ENCODE measurements at regions not wholly inside any gene's neighbourhood (a gene's known extent, or its start where the extent isn't known, plus 50 kb on each side); places are given as distances from the start of the nearest gene placed in this dataset.

DNA sequence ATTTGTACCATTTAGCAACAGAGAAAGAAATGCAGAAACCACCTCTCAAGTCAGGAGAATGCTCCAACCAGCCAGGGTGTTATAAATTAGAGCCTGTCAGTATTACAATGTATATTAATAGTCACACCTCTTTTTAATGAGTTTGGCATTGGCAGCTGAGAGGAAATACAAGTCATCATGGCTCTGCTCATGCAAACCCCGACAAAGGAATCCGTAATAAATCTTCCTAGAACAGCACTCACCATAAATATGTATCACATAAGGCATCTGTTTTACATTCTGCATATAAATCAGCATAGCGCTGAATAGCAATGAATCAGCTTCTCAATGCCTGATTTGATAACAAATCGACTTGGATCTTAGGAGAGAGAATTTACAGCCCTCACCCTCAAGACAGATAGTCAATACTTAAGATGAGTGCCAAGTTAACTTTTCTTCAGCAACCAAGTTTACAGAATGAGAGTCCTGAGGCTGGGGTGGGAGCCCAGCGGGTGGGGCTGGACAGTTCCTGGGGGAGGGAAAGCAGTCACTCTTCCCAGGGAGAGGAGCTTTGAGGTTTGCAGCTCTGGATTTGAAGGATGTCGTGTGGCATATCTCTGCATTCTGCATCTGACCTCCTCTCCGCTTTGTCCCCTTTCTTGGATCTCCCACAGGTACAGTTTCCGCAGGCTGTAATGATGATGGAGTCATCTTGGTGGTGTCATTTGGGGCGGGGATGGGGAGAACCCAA is 1034.4 kb upstream of the NR2F2 start:
- no peak for DNase-seq

DNA sequence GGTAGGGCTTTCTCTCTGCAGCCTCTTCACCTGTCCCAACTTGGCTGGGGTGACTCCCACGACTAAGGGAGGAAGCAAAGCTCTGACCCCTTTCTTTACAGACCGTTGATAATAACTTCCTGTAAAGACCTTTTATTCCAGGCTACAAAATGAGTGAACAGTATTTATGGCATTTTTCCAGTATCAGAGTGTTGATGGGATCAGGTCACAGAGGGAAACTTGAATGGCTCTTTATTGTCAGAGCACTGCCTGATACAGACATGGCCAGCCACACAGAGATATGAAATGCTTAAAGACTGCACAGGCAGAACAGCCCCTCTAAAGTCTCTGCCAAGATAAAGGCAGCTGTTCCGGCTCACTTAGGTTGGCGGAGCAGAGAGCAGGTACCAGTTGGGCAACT is 1033.9 kb upstream of the NR2F2 start:
- DNase-seq = no peak

DNA sequence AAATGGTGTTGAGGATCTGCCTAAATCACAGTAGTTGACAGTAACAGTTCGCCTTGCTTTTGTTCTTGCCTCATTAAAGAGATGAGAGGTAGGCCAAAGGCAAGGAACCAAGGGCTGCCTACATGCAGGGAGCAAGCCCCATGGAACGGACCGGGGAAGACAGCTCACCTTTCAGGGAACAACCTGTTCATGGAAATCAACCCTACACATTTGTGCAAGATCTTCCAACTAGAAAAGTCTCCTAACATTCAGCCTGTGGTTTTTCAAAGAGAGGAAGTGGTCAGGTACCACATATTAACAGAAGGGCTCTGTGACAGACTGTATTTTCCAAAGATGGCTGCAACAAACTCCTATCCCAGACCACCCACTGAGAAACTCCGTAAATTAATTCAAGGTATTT is 1031.8 kb upstream of the NR2F2 start:
- no peak for DNase-seq

DNA sequence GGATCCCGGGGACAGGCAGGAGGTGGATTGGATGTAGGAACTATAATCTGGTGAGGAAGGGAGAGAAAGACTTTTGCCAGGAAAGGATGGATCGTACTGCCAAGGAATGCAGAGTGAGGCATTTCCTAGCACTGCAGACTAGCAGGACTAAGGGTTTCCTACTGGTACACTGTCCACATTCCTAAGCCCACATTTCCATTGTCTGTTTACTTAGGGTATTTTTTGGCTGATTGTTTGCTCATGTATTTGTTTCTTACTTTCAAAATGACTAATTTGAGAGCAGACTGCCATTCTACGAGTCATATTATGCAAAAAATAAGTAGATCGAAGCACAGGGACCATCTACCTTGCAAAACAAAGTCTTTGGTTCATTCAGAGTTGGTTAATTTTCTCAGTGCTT is 1029.5 kb upstream of the NR2F2 start:
- DNase-seq = no peak

GRCh38 chr15:95302206-95302605 is 1028.3 kb upstream of the NR2F2 start:
- no peak for DNase-seq

GRCh38 chr15:95302809-95303208 is 1027.7 kb upstream of the NR2F2 start:
- no peak for DNase-seq

DNA sequence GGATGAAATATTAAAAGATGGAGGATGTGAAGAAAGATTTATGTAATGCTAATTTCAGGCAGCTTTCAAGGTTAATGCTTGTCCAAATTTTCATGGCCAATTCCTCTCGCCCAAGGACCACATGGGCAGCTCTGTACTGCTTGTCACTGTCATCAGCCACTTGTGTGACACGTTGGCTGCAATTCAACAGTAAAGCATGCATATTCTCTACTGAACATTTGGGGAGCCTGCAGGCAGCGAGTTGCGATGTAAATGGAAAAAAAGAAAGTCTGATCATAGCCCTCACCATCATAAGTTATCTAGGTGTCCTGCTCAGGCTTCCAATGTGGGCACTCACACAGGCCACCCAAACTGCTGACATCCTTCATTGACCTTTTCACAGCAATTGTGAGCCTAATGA is 1026.8 kb upstream of the NR2F2 start:
- no peak for DNase-seq

DNA sequence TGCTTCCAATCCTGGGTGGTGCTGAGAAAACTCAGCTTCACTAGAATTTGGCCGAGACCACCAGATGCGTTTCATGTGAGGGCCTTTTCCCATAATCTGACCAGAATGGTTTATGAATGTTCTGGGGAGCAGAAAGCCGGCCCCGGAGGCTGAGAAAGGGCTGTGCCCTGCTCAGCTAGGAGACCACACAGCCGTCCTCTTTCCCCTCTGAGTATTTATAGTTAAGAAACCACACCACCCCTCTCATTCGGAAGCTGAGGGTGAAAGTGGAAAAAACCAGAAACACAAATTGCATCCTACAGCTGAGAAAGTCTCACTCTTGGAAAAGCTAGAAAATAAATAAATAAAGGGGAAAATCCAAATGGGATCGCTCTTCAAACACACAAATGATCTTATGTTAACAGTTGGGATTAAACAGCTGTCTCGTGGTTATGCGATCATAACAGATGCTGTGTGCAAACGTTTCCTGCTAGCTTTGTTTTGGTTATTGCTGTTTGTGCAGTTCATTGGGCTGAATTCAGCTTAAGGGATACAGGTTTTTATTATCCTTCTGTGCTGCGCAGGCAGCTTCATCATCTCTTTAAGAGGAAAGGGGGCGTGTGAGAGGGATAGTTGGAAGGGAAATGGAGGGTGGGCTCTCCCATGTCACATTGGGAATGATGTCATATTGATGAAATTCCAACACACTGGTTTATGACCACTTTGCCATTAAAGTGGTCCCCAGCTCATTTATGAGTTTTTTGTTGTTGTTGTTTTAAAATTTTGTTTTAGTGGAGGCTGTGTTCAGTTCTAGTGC is 1026.2 kb upstream of the NR2F2 start:
- DNase-seq = no peak

DNA sequence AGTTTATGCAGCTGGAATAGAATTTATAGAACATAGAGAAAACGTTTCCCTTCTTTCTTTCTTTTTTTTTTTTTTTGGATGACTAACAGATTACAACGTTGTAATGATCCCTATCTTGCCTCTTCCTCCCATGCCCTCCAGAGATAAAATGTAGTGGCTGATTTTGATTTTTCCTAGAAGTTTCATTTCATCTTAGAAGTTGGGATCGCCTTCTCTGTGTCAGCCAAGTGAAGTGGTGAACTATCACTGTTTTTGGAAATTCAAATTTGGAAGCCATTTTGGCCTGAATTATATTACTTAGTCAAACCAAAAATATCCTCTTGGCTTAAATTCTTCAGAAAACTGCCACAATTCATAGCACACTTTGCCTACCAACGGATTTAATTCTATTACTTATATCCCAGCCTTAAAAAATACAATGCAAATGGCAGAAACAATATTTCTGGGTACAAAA is 1025.5 kb upstream of the NR2F2 start:
- no peak for DNase-seq

- DNase-seq = no peak
Measured at GRCh38 chr15:95307115-95307514, 1023.4 kb upstream of the NR2F2 start.

GRCh38 chr15:95319242-95319641 is 1011.3 kb upstream of the NR2F2 start:
- no peak for DNase-seq

DNA sequence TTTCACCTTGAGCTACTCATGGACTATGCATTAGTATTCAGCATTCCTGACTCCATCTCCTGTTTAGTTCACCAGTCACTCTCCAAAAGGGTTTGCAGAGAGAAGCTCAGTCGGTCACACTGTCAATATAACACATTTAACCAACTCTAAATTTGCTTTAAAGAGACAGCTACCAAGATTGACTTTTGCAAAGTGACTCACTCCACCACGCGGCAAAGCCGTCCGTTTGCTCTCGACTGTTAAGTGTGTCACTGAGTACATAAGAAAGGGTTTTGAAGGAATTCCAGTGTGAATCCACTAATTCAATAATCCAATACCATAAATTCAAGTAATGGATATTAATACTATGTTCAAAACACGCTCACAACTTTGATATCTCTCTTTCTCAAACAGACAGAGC is 1006.7 kb upstream of the NR2F2 start:
- DNase-seq = no peak

- DNase-seq = no peak
Measured at GRCh38 chr15:95324656-95325055, 1005.8 kb upstream of the NR2F2 start.

DNA sequence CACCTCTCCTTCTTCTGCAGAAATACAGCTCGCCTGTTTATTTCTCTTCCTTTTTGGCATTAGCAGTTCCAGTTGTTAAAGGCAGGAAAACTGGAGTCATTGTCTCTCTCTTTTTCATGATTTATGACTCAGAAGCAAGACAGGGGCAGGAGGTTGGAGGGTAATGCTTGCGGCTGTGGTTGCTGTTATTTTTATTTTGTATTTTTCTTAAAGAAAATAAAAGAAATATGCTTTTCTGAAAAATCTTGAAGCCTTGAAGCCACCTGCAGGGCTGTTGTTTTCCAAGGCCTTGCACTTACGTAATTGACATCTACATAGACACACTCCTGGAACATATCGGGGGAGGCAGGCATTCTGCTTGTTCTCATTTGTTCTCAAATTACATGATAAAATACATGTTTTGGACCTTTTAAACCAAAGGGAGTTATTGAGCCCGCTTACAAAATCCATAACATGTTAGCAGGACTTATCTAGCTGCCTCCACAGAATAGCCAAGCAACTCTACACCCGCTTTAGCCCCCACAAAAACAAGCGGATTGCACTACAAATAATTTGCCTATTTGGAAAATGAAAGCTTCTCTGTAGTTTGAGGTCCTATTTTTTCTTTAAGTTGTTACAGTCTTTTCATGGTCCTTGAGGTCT is 1004.6 kb upstream of the NR2F2 start:
- DNase-seq = no peak

GRCh38 chr15:95326431-95327182 is 1003.9 kb upstream of the NR2F2 start:
- DNase-seq = no peak

GRCh38 chr15:95327183-95327525 is 1003.3 kb upstream of the NR2F2 start:
- DNase-seq = no peak

GRCh38 chr15:95327661-95328060 is 1002.8 kb upstream of the NR2F2 start:
- no peak for DNase-seq

DNA sequence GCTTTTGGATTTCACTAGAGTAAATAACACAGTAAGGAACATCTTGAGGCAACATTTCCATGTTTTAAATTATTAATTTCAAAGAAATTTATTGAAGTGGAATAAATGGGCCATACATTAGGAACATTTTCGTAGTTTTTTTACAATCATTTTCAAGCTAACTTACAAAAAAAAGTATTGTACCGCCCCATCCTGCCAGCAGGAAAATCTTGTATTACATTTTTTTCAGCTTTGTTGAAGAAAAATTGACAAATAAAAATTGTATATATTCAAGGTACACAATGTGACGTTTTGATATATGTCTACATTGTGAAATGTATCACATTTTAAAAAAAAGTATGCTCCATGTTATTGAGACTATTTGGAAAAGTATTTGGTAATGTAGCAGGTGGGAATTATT is 1001.9 kb upstream of the NR2F2 start:
- no peak for DNase-seq

DNA sequence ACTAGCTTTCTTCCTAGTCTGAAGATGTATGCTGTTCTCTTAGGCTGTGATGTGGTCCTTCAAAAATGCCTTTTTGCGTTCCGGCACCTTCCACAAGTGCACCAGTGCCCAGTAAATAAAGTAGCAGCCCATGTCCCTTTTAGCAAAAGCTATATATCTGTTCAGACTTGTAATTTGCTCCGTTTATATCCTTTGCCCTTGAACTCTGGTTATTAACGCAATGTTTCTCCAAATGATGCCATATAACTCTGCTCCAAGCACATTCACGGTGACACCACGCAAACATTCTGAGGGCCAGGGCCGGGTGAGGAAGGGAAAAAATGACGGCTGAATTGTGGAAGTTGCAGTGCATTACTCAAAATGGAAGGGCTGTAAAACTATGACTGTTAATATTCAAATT is 1001.1 kb upstream of the NR2F2 start:
- DNase-seq = no peak

DNA sequence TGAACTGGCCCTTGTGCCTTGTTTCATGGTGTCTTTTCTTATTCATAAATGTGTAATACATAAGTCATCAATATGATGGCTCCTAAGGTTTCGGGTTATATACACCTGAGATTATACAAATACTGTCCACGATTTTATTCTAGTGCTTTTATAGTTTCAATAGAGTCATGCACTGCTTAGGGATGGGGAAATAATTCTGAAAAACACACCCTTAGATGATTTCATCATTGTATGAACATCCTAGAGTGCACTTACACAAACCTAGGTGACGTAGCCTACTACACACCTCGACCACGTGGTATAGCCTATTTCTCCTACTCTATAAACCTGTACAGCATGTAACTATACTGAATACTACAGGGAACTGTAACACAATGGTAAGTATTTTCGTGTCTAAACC is 988.8 kb upstream of the NR2F2 start:
- no peak for DNase-seq

DNA sequence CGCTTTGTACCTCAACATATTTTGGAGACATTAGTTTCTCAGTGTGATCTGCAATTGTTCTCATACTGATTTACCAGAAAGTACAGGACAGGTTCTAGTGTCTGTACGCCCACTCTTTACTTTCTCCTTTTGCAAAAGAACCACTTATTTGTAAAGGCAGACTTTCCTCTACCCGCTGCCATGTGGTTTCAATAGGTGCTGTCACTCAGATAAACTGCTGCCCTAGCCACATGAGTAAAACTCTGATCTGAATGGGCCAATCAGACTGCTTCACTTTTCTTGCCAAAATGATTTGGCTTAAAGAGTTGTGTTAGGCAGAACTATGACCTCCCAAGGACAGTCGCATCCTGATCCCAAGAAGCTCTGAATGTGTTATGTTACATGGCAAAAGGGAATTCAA is 984.6 kb upstream of the NR2F2 start:
- no peak for DNase-seq

GRCh38 chr15:95346721-95347475 is 983.6 kb upstream of the NR2F2 start:
- DNase-seq = no peak

GRCh38 chr15:95347837-95348236 is 982.7 kb upstream of the NR2F2 start:
- DNase-seq = no peak

Data from T-helper 9 cell (primary cell).